ENCODE measurements at regions not wholly inside any gene's neighbourhood (a gene's known extent, or its start where the extent isn't known, plus 50 kb on each side); places are given as distances from the start of the nearest gene placed in this dataset.

DNA sequence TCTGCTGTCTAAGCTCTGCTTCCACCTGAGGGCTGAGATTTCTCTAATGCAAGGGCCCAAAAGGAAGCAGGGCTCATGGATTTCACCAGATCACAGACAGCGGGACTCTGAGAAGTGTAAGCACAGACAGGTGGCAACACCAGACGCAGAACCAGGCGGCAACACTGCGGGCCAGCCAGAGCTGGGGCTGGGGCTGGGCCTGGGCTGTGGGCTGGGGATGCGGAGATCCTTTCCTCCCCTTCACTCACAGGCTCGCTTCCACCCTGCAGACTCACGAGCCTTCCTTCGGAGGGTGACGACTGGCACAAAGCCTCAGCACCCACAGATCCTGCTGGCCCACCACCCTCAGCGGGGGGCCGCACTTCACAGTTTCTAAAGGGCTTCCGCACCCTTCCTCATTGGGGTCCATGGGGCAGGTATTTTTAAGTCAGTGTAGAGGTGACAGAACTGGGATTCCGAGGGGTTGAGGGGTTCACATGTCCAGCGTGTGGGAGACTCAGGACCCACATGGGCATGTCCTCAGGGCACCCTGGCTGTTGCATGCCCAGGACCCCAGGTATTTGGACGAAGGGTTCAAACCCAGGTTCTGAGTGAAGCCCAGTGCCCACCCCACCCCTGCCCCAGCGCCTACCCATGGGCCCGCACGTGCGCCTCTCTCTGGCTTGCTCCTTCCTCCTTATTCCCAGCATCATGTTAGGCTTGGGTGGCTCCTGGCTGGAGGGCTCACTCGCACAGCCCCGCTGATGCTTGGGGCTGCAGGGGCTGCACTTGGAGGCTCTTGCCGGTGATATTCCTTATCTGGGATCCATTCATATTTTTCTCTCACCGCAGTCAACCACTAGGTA, 137.3 kb upstream of the GPR12 start:
- H3K27me3 ChIP-seq = no peaks in the 10 kb centered on the region

DNA sequence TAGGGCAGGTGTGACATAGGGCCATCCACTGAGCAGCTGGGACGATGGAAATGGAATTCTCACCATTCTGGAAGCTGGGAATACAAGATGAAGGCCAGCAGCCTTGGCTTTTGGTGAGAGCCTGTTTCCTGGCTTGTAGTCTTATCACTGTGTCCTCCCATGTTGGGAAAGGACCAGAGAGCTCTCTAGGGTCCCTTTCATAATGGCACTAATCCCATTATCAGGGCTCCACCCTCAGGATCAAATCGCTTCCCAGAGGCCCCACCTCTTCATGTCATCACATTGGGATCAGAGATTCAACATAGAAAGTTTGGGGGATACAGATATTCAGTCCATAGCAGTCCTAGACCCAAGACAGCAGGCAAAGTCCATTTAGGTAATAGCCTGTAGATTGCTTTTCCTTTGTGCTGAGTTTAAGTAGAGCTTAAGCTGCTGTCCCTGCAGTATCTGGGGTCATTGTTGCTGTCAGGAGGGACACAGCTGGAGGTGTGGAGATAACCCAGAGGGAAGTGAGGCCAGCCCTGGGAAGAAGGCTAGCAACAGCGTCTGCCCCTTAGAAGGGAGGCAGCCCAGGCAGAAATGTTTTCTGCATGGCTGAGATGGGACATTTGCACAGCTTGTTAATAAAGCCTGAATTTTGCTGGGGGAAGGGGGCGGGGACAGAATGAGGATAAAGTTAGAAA, 136.5 kb upstream of the GPR12 start:
- intact Hi-C loops (cut with DNase I) = no loop called here
- Histone ChIP-seq H3K27ac (no peak overlapping the region), H3K4me3 (no peak overlapping the region), H3K36me3 (no peaks in the 10 kb centered on the region), H3K4me1 (no peaks in the 10 kb centered on the region), H3K27me3 (no peaks in the 10 kb centered on the region), H3K9me3 (no peaks in the 10 kb centered on the region)
- TF ChIP-seq, protein P1, sequence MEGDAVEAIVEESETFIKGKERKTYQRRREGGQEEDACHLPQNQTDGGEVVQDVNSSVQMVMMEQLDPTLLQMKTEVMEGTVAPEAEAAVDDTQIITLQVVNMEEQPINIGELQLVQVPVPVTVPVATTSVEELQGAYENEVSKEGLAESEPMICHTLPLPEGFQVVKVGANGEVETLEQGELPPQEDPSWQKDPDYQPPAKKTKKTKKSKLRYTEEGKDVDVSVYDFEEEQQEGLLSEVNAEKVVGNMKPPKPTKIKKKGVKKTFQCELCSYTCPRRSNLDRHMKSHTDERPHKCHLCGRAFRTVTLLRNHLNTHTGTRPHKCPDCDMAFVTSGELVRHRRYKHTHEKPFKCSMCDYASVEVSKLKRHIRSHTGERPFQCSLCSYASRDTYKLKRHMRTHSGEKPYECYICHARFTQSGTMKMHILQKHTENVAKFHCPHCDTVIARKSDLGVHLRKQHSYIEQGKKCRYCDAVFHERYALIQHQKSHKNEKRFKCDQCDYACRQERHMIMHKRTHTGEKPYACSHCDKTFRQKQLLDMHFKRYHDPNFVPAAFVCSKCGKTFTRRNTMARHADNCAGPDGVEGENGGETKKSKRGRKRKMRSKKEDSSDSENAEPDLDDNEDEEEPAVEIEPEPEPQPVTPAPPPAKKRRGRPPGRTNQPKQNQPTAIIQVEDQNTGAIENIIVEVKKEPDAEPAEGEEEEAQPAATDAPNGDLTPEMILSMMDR (IDR thresholded peaks at IDR 0.05) = no peak
- DNase-seq (ENCODE audit: low spot score in 2 of 2) = no peak

More for the DNA sequence above, 137.3 kb upstream of the GPR12 start:
- intact Hi-C loops (cut with DNase I) = no loop called here
- no peak overlapping the region for H3K27ac ChIP-seq
- DNase-seq (ENCODE audit: low spot score in 2 of 2) = no peak
- no peaks in the 10 kb centered on the region for H3K9me3 ChIP-seq
- TF ChIP-seq, protein P1 (IDR thresholded peaks at IDR 0.05) = no peak
- H3K4me1 ChIP-seq = no peaks in the 10 kb centered on the region
- H3K4me3 ChIP-seq = no peak overlapping the region
- no peaks in the 10 kb centered on the region for H3K36me3 ChIP-seq

DNA sequence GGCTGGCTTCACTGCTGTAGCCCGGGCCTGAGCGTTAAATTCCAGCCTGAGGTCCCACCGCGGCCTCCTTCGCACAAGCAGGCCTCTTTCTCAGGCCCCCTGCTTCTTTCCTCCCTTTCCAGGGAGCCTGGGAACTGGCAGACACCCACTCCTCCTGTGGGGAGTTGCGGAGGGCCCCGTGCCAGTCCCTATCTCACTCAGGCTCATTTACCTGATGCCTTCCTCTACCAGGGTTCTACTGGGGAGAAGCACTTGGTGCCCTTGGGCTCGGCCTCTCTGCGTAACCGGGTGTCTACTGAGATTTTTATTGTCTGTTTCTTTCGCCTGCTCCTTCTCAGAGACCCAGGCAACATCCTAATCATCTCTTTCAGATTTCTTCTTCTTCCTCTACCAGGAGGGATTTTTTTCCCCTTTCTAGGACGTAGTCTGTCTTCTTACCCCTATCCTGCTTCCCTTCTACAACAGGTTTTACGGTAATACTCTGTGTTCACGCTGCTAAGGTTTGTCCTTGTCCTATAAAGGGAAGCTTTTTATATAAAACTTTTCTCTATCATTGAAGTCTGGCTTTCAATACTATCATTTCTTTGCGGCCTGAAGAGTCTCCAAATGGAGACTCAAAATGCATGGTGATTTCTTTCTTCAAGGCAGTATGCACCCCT, 135.4 kb upstream of the GPR12 start:
- no peak overlapping the region for H3K4me3 ChIP-seq
- intact Hi-C loops (cut with DNase I) = no loop called here
- H3K9me3 ChIP-seq = no peaks in the 10 kb centered on the region
- no peaks in the 10 kb centered on the region for H3K36me3 ChIP-seq
- H3K4me1 ChIP-seq = no peaks in the 10 kb centered on the region
- DNase-seq (ENCODE audit: low spot score in 2 of 2) = no peak
- TF ChIP-seq, protein P1 (IDR thresholded peaks at IDR 0.05) = no peak
- H3K27me3 ChIP-seq = no peaks in the 10 kb centered on the region
- H3K27ac ChIP-seq = no peak overlapping the region

DNA sequence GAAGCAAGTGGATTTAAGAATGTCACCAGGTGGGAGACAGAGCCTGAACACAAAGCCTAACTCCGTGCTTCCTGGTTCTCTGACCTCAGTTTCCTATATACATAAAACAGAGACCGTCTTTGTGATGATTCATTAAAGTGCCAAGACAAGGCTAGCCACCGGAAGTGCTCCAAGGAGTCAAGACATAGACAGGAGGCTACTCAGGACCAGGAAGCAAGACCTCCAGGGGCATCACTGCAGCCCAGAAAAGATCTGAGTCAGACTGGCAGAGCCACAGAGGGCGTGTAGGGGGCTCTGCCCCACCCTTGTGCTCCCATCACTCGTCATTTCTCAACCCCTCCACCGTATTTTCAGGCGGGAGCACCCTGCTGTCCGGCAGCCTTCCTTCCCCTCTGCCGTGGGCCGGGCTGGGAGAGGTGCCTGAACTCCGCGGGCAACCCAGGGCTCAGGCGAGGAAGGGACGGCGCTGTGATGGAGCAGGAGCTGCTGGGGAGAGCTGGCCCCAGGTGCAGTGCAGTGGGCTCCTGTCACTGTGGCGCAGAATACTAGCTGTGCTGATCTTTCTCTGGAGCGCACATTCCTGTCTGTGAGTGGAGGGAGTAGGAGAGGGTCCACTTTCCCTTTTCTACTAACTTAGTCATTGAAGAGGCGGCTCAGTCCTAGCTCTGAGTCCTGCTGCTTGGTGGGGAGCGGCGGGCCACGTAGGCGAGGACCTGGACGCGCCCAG, 134.7 kb upstream of the GPR12 start:
- intact Hi-C loops (cut with DNase I) = no loop called here
- no peak for DNase-seq (ENCODE audit: low spot score in 2 of 2)
- H3K36me3 ChIP-seq = no peaks in the 10 kb centered on the region
- H3K4me3 ChIP-seq = no peak overlapping the region
- H3K9me3 ChIP-seq = no peaks in the 10 kb centered on the region
- no peaks in the 10 kb centered on the region for H3K27me3 ChIP-seq
- TF ChIP-seq, protein P1 (IDR thresholded peaks at IDR 0.05) = no peak
- H3K27ac ChIP-seq = no peak overlapping the region
- H3K4me1 ChIP-seq = no peaks in the 10 kb centered on the region

DNA sequence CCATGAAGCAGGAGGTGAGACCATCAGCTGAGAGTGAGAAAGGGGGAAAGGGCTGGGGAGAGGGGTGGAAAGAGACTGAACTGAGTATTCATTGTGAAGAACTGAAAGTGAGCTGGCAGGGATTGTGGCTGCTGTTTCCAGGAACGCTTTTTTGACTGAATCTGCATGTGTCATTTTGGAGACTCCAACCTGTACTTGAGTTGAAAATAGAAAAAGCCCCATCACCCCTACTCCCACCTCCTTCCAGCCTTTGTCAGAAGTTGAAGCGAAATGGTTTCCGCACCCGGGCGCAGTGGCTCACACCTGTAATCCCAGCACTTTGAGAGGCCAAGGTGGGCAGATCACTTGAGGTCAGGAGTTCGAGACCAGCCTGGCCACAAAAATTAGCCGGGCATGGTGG, 128.0 kb upstream of the GPR12 start:
- TF ChIP-seq, protein P1 (IDR thresholded peaks at IDR 0.05) = no peak
- H3K36me3 ChIP-seq = no peaks in the 10 kb centered on the region
- intact Hi-C loops (cut with DNase I) = no loop called here
- no peak for DNase-seq (ENCODE audit: low spot score in 2 of 2)
- H3K4me1 ChIP-seq = no peaks in the 10 kb centered on the region
- H3K27me3 ChIP-seq = no peaks in the 10 kb centered on the region
- no peak overlapping the region for H3K4me3 ChIP-seq
- H3K9me3 ChIP-seq = no peaks in the 10 kb centered on the region
- H3K27ac ChIP-seq = no peak overlapping the region
